HG03280 (cell line): ENCODE measurements at regions not wholly inside any gene's neighbourhood (a gene's known extent, or its start where the extent isn't known, plus 50 kb on each side); places are given as distances from the start of the nearest gene placed in this dataset.

Source experiments
- ATAC-seq: cut with Tn5 transposase; IDR thresholded peaks from one replicate; pipeline ENCODE4 v1.9.1; 2021; ENCODE audit warnings: mild to moderate bottlenecking, moderate library complexity; ENCODE audit not compliant: unreplicated experiment

DNA sequence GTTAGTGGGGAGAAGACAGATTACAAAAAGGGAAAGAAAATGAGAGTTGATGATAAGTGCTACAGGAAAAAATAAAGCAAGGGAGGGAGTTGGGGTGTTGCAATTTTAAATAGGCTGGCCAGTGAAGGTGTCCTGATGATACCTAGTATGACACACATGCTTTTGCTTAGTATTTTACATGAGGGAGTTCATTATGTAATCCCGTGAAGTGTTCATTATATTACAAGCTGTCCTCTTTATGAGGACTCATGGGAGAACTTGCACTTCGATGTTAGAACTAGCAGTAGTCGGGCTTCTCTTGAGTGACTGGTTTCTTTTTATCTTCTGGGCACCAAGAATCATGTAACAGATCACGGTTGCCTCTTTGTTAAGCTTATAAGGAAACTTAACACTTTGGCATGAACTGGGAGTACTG is 102.3 kb upstream of the MTPN start:
- ATAC-seq = no peak

DNA sequence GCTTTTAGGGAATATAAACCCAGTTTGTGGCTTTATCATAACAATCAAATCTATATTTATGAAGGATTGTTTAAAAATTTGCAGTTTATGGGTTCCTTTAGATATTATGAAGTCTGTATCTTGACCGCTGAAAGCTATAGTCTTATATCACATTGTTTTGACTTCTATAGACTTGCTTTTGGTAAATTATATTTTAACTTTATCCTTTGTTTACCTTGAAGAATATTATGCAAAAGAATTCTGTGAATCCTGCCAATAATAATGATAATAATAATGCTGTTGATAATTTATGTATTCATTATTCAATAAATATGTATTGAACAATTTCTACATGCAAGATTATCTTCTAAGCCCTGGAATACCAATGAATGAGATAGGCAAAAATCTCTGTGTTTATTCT is 101.9 kb upstream of the MTPN start:
- no peak for ATAC-seq

DNA sequence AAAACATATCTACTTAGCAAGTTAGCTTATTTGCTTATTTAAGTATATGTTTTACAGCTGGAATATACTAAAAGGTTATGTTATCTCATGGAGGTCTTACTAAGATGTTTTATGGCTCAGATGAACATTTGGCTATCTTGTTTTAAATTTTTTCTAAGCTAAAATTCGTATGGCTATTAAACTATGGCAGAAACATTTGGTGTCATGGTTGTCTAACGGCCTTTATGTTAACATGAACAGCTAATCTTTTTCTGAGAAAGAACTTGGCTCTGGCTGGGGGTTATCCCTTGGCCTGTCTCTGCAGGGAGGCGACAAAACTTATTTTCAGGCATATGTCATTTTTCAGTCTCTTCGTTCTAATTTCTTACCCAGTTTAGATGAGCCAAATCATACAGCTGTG is 101.5 kb upstream of the MTPN start:
- no peak for ATAC-seq

DNA sequence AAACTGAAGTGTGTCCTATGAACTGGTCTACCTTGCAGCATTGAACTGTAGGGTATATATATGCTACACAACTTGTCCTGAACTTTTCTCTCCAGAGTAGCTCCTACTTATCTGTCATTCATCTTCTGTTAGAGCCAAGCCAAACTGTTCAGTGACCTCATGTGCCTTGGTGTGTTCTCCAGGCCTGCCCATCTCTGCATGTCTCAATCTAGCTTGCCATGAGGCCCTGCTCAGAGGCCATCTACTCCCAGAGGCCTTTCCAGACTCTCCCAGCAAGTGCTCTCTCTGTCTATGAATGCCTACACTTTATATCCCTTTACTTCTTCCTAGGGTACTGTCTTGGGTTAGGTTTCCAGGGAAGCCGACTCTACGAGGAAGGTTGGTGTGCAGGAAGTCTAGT is 99.8 kb upstream of the MTPN start:
- ATAC-seq = no peak

DNA sequence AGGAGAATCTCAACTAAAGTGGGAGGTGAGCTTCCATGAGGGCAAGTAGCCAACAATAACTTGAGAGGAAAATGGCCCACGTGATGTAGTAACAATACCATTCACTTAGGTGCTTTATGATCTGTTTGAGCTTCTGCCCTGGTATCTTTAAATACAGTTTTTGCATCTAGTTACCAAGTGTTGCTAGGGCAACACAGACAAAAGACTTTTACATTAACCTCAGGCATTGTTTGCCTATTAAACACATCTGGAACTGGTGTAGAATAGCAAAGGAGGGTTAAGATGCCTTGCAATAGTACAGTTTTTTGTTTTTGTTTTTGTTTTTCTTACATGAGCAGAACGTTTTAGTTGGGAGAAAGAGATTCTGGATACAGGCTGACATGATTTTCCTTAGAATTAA is 97.7 kb upstream of the MTPN start:
- ATAC-seq = no peak

DNA sequence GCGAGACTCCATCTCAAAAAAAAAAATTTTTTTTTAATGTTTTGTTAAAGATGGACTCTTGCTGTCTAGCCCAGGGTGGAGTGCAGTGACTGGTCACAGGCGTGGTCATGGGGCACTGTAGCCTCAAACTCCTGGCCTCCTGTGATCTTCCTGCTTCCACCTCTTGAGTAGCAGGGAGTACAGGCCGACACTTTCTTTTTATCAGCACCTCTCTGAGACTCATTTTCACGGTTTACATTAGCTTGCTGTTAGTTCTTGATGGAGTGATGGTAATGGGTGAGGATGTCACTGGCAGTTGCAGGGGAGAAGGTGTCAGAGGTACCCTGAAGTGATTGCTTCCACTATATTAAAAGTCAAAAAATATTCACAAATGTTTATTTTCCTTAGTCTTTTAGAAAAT is 95.3 kb upstream of the MTPN start:
- ATAC-seq = no peak

DNA sequence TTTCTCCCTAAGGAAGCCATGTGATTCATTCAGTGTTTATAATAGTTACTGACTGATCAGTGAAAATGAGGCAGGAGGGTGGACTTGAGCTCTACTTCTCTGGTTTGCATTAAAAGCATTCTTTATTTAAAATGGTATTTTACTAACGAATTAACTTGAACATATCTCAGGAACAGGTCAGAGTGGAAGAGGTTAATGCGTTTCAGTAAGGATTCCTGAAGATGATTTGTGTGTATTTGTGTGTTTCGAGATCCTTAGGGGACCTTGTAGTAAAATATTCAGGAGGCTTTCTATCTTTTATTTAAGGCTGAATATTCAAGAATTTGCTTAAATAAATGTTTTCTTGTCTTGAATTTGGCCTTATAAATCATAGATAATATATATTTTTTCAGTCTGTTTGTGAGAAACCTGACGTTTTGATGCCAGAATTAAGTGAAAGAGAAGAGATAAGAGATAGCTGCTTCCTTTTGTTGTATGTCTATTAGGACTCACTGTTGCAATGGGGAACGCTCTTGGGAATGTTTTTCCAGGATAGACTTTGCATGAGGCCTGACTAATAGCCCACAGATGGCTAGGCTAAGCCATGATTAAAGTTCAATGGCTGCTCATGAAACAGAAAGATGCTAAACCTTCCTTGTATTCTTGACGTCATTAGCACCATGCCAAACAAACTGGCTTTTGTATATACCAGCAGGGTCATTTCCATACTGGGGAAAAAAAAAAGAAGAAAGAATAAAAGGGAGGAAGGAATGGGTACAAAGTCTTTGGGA is 93.8 kb upstream of the MTPN start:
- no peak for ATAC-seq

DNA sequence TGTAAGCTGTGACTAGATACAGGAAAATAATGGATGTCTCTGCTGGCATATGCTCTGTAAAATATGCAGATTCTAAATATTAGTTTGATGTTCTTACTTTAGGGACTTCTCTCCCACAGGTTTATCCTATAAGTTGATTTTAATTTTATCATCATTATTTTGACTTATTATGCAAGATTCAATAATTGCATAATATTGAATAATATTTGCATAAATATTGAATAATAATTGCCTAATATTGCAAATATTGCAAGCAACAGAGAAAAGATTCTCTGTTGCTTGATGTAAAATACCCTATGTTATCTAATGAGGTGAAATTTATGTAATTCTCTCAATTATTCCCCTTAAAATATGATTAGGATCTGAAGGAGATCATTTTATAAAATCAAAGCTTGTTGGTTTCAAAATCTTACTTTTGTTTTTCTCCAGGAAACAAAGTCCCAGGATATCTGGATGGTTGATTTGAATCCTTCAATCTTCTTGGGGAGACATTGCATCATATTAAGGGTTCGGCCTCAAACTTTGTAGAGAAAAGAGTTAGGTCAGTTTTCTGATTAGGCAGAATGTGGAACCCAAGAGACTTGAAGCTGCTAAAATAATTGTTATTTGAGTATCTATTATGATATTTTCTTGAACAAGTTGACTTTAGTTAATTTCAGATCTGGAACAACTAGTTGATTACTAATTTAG is 92.8 kb upstream of the MTPN start:
- no peak for ATAC-seq

DNA sequence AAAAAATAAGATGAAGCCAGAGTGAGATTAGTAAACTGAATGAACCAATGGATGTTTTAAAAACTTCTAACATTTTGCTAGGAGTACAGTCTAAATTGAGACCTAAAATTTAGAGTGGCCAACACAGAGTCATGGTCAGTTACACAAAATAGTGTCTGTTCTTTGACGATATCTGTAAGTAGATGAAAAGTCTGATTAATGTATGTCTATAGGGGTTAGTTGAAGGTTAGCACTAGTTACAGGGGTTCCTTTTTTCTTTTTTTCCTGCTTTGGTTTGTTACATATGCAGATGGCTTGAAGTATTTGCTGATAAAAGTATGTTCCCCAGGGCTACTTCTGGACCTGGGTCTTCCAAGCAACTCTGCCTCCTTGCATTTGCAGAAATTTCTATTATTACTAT is 90.1 kb upstream of the MTPN start:
- ATAC-seq = no peak

DNA sequence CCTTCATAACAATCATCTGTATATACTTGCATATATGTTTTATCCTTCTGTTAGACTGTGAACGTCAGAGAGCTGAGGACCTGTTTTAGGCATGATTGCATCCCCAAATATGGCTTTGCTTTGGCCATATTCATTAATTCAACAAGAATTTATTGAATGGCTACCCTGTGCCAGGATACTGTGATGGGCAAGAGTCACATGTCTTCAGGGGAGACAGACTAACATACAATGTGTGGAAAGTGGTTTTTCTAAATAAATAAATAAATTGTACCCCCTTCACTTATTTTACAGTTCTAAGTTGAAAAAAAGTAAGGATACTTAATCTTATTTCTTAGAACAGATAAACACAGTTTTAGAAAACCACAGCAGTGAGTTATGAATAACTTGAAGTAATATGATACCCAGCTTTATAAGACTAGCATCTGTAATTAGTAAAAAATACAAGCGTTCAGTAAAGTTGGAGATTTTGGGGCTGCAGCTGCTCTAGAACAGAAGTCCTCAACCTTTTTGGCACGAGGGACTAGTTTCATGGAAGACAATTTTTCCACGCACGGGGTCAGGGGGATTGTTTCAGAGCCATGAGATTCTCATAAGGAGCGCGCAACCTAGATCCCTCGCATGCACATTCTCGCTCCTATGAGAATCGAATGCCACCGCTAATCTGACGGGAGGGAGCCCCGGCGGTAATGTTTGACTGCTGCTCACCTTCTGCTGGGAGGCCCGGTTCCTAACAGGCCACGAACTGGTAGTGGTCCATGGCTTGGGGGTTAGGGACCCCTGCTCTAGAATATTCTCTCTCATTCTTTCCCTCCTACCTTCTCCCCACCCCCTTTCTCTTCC is 89.4 kb upstream of the MTPN start:
- ATAC-seq = no peak

DNA sequence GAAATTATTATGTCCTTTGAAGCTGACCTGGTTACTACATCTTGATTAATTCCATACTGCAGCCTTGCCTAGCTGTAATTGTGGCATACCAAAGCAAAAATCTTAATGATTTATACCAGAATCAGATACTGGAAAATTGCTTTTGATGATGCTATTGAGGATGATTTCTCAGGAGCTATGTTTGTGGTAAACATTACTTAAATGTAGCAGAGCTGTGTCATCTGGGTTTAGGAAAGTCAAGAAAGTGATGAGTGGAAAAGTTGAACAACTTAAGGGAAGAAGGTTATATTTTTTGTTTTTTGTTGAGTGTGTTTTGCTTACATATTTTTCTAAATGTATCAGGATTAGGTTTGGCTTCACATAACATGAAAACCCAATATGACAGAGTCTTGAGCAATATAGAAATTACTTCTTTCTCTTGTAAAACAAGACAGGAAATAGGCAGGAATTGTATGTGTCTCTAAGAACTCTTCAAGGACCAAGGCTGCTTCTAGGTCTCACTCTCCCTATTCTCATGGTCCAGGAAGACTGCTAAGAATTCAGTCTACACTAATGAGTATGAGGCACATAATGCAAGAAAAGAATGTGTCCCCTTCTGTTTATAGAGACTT is 87.6 kb upstream of the MTPN start:
- ATAC-seq = no peak

DNA sequence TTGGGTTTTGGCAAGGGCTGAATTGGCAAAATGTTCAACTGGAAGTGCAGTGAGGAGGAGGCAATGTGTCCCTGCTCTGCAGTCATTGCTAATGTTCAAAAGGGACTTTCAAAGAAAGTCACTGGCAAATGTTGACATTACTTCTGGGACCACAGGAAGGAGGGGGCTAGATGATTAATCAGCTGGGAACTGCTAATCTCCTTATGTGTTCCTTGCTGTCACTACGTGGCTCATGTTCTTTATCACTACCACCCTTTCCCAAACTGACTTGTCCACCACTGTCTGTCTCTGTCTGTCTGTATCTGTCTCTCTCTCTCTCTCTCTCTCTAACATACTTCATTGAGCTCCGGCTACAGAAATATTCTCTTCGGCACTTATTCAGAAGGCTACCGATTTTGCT is 86.9 kb upstream of the MTPN start:
- no peak for ATAC-seq

DNA sequence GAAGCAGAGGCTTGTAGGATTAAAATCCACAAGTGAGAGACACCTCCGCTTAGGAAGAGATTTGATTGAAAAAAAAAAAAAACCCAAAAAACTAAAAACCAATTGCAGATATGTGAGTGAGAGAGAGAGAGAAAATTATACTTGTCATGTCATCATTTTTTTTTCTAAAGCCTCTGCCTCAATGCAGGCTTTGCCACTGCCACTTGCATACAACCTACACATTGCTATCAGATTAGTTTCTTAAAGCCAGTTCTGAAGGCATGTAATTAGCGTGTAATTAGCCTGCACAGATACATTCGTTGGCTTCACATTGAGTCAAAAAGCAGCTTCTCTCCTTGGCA is 86.1 kb upstream of the MTPN start:
- ATAC-seq = no peak

DNA sequence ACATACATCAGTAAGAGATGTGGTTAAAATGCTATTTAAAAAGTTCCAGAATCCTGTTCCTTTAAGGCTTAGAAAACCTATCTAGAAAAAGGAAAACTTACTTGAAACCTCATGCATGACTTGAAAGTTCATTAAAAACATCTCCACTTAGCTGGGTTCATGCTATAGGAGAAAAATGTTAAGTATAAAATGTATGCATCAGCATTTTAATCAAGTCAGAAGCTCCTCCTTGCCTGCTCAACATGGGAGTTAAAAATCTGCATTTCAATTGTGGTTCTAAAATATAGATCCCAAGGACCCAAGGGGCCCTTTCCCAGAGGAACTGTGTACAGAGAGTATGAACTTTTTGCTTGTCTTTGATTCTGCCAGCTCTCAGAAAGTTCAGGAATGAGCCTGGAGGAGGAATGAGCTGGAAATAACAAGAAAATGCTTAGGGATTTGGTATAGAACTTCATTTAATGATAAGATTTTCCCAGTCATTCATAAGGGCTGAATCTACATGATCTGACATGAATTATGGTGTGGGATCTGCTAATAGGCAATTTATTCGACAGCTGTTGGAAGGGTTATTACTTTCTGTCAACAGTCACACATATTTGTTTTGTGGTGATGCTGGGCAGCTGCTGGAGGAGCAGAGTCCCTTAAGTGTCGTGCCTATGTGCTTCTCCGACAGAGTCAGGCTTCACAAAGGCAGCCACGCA is 85.6 kb upstream of the MTPN start:
- ATAC-seq = no peak

DNA sequence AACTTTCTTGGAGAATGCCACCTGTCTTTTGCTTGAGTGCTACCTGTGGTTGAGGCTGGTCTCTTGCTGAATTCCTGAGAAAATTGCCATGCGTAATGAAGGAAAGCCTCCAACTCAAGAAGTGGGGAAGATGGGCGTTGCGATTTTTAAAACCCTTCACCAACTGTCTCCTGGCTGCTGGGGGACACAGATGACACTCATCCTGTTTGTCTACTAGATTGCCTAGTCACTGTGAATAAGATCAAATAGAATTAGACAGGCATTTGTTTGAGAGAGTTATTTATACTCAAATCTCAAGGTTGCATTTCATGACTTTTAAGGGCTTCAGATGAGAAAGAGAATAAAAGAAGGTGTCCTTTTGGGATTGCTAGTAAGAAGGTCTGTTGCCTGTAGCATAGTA is 84.3 kb upstream of the MTPN start:
- ATAC-seq = no peak

DNA sequence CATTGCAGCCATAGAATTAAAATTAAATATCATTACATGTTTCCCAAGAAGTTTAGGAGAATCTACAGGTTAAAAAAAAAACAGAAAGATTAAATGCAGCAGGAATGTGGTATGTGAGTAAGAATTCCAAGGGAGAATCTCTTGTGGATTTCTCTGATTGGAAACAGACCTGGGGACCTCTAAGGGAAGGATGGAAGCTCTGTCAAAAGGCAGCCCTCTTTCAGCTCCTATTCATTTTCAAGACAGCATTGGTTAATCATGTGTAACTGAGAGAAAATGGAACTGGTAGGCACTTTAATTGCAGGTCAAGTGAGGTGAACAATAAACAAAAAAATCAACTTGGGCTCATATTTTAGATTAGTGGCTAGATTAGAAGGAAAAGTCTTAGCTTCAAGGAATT is 81.4 kb upstream of the MTPN start:
- no peak for ATAC-seq

DNA sequence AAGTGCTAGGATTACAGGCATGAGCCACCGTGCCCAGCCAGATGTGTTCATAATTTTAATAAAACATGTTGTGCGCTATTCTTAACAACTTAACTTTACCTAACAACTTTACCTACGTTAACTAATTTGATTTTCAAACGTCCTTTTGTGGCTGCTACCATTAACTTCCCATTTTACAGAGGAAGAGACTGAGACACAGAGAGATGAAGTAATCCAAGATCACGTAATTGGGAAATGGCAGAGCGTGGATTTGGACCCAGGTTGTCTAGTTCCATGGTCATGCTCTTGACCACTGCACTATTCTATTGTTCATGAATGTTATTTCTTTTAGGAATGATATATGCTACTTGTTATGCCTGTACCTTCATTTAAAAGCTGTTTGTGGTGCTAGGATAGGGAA is 80.3 kb upstream of the MTPN start:
- no peak for ATAC-seq

DNA sequence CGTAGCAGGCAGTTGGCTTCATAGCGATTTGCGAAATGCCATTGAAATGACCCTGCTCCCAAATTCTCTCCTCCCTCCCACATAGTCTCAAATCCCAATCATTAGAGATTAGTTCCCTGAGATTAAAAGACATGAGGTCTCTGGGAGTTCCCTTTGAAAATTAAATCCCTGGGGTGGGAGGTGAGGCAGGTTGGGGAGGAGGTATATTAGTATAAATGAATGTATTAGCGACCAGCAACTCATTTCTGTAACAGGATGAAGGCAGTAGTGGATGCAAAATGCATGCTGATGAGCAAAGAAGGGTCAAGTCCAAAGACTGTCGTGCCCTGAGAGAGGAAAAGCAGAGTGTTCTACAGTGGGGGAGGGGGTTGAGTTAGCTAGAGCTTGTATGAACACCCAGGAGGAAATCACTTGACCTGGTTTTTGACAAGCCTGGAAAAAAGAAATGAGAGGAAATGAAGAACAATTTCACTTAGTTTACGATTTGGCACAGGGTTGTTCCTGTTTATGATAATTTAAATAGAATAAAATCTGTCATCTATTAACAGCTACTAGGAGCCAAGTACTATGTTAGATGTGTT is 79.6 kb upstream of the MTPN start:
- no peak for ATAC-seq

DNA sequence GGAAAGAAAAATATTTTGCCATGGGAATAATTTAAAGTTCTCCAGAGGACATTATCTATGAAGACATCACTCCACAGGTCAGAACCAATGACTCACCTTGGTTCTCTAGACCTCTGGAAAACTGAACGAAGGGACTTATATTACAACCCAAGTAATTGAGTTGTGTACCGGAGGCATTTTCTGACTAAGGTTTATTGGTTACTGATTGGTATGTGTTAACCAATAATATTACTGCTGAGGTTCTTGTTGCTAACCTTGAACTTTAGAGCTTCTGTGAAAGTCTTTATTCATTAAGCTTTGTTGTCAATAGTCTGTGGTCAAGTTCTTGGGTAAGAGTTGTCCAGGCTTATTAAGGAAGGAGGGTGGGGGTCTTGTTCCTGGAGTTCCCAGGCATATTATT is 78.1 kb upstream of the MTPN start:
- no peak for ATAC-seq

DNA sequence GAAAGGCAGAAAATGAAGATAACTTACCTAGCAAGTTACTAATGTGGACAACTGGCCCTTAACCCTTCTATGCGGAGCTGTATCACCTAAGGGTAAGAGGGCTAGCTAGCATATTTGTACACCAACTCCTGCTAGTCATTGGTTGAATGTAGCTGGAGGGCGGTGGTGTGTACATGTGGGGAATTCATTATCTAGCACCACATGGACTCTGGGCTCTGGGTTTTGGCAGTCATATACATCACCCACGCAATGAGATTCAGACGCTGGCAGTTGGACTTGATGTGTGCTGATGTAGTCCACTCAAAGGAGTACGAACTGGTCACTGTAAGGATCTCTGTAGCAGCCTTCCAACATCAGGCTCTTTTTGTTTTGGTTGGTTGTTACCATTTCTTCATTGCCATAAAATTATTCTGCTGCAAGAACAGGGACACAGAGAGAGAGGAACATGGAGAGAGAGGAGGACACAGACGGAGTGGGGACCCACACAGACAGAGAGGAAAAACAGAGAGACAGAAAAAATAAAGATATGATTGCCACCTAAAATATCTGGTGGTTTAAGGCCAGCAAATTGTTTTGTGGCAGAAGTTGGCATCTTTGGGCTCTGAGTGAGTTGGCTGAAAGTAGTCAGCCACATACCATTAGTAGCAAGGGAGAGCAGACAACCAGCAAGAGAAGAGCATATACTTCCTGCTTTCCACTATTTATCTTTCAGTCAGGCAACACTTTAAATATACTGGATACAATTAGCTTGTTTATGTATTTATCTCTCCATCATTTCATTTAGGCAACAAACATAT is 76.7 kb upstream of the MTPN start:
- no peak for ATAC-seq
